ENCODE measurements at regions not wholly inside any gene's neighbourhood (a gene's known extent, or its start where the extent isn't known, plus 50 kb on each side); places are given as distances from the start of the nearest gene placed in this dataset.

DNA sequence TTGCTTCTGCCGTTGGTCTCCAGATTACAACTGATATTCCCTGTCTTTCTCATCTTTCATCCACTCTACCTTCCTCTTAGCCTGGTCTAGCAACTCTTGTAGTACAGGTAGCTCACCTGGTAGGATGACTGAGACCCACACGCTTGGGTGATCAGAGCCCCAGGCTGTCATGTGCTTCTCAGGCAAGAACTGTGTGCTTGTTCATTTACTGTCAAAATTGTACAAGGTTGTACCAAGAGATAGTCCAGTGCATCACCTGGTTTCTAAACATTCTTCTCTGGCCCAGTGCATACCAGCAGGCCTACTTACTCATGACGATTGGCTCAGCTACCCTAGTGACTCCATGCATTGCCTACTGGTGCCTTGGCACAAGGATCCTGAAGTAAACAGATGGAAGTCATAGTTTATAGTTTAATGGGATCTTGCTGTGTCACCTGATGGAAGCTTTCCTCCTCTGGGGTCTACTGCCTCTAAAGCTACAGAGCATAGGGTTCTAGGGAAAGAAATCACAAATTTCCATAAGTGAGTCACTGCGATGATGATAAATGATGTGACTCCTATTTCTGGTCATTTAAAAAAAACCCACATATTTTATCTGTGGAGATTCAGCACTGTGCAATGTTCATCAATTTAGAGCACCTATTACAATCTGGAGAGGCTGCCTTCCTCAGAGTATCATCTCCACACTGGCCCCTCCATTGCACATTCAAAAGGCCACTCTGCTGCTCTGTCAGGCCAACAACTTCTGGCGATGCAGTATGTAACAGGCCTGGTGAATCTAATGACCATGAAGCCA lies 481.8 kb upstream of the MEIS1 start:
- POLR2A ChIA-PET = interaction anchor here (0.7 kb wide), 1 partner anchor 528 kb away, joined by 3 read pairs; no protein-coding TSS in a partner anchor
- intact Hi-C loops (cut with micrococcal nuclease) = no loop called here

DNA sequence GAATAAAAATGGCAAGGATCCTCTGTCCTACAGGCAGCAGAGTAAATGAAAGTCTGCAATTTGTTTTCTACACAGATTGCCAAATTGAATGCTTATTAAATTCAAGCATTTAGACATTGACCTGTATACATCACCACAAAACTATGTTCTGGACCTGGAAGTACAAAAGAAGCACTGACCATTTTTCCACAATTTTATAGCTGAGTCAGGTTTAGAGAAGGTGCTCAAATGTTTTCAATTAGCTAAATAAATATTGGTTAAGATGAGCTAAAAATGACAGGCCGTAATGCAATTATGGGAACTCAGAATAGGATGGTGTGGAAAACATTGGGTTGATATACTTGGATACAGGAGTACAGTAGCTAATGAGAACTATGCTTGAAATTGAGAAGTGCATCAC lies 490.7 kb upstream of the MEIS1 start:
- no peak for DNase-seq (ENCODE audit: unreplicated experiment)
- no TSS peak for BruUV-seq (replicated peaks)
- Mint-ChIP-seq H3K36me3 (ENCODE audit: insufficient read depth, unreplicated experiment) (no peaks in the 10 kb centered on the region), H3K4me1 (ENCODE audit: insufficient read depth, unreplicated experiment) (peaks cover 4% of the 10 kb centered on the region), H3K9me3 (ENCODE audit: unreplicated experiment) (peaks cover 7% of the 10 kb centered on the region), H3K27ac (ENCODE audit: low read depth, unreplicated experiment) (no peak overlapping the region), H3K27me3 (ENCODE audit: insufficient read depth, unreplicated experiment) (no peaks in the 10 kb centered on the region), H3K4me3 (ENCODE audit: unreplicated experiment) (no peak overlapping the region)
- TF ChIP-seq, protein P1, sequence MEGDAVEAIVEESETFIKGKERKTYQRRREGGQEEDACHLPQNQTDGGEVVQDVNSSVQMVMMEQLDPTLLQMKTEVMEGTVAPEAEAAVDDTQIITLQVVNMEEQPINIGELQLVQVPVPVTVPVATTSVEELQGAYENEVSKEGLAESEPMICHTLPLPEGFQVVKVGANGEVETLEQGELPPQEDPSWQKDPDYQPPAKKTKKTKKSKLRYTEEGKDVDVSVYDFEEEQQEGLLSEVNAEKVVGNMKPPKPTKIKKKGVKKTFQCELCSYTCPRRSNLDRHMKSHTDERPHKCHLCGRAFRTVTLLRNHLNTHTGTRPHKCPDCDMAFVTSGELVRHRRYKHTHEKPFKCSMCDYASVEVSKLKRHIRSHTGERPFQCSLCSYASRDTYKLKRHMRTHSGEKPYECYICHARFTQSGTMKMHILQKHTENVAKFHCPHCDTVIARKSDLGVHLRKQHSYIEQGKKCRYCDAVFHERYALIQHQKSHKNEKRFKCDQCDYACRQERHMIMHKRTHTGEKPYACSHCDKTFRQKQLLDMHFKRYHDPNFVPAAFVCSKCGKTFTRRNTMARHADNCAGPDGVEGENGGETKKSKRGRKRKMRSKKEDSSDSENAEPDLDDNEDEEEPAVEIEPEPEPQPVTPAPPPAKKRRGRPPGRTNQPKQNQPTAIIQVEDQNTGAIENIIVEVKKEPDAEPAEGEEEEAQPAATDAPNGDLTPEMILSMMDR (IDR thresholded peaks at IDR 0.05; ENCODE audit: unreplicated experiment) = no peak
- ChIA-PET CTCF (interaction anchor here (0.5 kb wide), 1 partner anchor 28 kb away, joined by 6 read pairs; no protein-coding TSS in a partner anchor), POLR2A (interaction anchor here (0.6 kb wide), 1 partner anchor 1361 kb away, joined by 3 read pairs; no protein-coding TSS in a partner anchor)
- intact Hi-C loops (cut with micrococcal nuclease) = no loop called here

More for the DNA sequence above, 481.8 kb upstream of the MEIS1 start:
- TF ChIP-seq, protein P1 (IDR thresholded peaks at IDR 0.05; ENCODE audit: unreplicated experiment) = no peak
- Mint-ChIP-seq H3K27me3 (ENCODE audit: insufficient read depth, unreplicated experiment) (no peaks in the 10 kb centered on the region), H3K27ac (ENCODE audit: low read depth, unreplicated experiment) (no peak overlapping the region), H3K36me3 (ENCODE audit: insufficient read depth, unreplicated experiment) (no peaks in the 10 kb centered on the region), H3K4me3 (ENCODE audit: unreplicated experiment) (no peak overlapping the region), H3K4me1 (ENCODE audit: insufficient read depth, unreplicated experiment) (no peaks in the 10 kb centered on the region), H3K9me3 (ENCODE audit: unreplicated experiment) (no peaks in the 10 kb centered on the region)
- CTCF ChIA-PET = interaction anchor here (0.6 kb wide), 1 partner anchor 333 kb away, joined by 4 read pairs; no protein-coding TSS in a partner anchor
- no peak for DNase-seq (ENCODE audit: unreplicated experiment)
- no TSS peak for BruUV-seq (replicated peaks)

DNA sequence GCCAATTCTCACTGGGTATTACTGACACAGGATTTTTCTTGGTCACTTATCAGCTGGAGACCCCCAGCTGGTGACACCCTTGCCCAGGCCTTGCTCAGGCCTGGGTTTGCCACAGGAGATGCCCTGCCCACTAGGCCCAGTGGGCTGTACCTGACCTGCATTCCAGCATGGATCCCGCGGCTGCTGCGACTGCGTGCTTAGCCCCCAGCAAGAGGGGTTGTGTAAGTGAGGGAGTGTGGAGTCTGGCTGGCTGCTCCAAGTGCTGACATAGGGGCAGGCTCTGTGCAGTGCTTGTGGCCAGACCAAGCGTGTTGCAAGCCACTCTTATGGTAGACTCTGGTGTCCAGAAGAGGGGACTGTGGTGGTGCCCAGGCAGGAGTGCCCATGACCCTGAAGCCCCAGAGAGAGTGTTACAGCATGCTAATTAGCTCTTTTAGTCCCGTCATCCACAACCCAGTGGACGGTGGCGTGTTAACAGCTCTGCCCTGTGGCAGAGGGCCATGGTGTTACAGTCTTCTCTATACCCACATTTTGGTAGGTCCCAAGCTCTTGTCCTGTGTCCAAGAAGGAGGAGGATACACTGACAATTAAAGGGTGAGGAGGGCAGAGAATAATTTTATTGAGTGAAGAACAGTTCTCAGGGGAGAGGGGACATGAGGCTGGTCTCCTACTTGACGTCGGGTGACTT lies 491.7 kb upstream of the MEIS1 start:
- peaks cover 7% of the 10 kb centered on the region for H3K4me1 Mint-ChIP-seq (ENCODE audit: insufficient read depth, unreplicated experiment)
- no peak for DNase-seq (ENCODE audit: unreplicated experiment)
- TF ChIP-seq, protein P1 (IDR thresholded peaks at IDR 0.05; ENCODE audit: unreplicated experiment) = no peak
- H3K4me3 Mint-ChIP-seq (ENCODE audit: unreplicated experiment) = no peak overlapping the region
- H3K9me3 Mint-ChIP-seq (ENCODE audit: unreplicated experiment) = peaks cover 7% of the 10 kb centered on the region
- H3K36me3 Mint-ChIP-seq (ENCODE audit: insufficient read depth, unreplicated experiment) = no peaks in the 10 kb centered on the region
- H3K27me3 Mint-ChIP-seq (ENCODE audit: insufficient read depth, unreplicated experiment) = no peaks in the 10 kb centered on the region
- ChIA-PET CTCF (interaction anchor here (0.5 kb wide), 1 partner anchor 304 kb away, joined by 3 read pairs; no protein-coding TSS in a partner anchor), POLR2A (interaction anchor here (1.3 kb wide), 1 partner anchor 8 kb away, joined by 6 read pairs; no protein-coding TSS in a partner anchor)
- intact Hi-C loops (cut with micrococcal nuclease) = no loop called here
- no TSS peak for BruUV-seq (replicated peaks)
- no peak overlapping the region for H3K27ac Mint-ChIP-seq (ENCODE audit: low read depth, unreplicated experiment)

DNA sequence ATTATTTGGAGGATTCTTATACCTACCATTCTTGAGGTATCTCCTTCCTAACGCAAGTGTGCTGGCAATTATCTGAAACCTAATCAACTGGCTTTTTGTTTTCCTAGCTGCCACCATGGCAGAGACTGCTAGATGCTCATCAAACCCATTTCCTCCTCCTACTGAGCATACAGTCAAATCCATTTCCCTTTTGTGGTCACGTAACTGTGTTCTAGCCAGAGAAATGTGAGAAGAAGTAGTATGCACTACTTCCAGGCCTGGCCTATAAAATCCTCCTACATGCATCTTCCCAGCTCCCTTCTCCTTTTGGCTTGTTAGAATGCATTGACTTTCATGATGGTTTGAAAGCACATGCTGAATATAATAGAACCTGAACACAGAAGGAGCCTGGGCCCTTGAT lies 494.1 kb upstream of the MEIS1 start:
- peaks cover 7% of the 10 kb centered on the region for H3K9me3 Mint-ChIP-seq (ENCODE audit: unreplicated experiment)
- ChIA-PET CTCF (no interaction called here), POLR2A (interaction anchor here (1.1 kb wide), 1 partner anchor 35 kb away, joined by 3 read pairs; no protein-coding TSS in a partner anchor)
- BruUV-seq (replicated peaks) = no TSS peak
- no peak overlapping the region for H3K4me3 Mint-ChIP-seq (ENCODE audit: unreplicated experiment)
- TF ChIP-seq, protein P1 (IDR thresholded peaks at IDR 0.05; ENCODE audit: unreplicated experiment) = no peak
- H3K4me1 Mint-ChIP-seq (ENCODE audit: insufficient read depth, unreplicated experiment) = peaks cover 18% of the 10 kb centered on the region
- DNase-seq (ENCODE audit: unreplicated experiment) = no peak
- no peaks in the 10 kb centered on the region for H3K36me3 Mint-ChIP-seq (ENCODE audit: insufficient read depth, unreplicated experiment)
- no peak overlapping the region for H3K27ac Mint-ChIP-seq (ENCODE audit: low read depth, unreplicated experiment)
- intact Hi-C loops (cut with micrococcal nuclease) = no loop called here
- peaks cover 6% of the 10 kb centered on the region for H3K27me3 Mint-ChIP-seq (ENCODE audit: insufficient read depth, unreplicated experiment)

Data from MCF 10A (cell line).